ENCODE measurements at regions not wholly inside any gene's neighbourhood (a gene's known extent, or its start where the extent isn't known, plus 50 kb on each side); places are given as distances from the start of the nearest gene placed in this dataset.

GRCh38 chr2:133768658-133769435 is 200.6 kb upstream of the NCKAP5 start:
- no peak for DNase-seq (ENCODE audit: low read depth)

GRCh38 chr2:133773854-133774653 is 205.8 kb upstream of the NCKAP5 start:
- DNase-seq (ENCODE audit: low read depth): no peak

- no peak for DNase-seq (ENCODE audit: low read depth)
Observed at GRCh38 chr2:133774654-133775015, 206.4 kb upstream of the NCKAP5 start.

GRCh38 chr2:133776936-133777573 is 208.8 kb upstream of the NCKAP5 start:
- no peak for DNase-seq (ENCODE audit: low read depth)

GRCh38 chr2:133777574-133777960 is 209.3 kb upstream of the NCKAP5 start:
- DNase-seq (ENCODE audit: low read depth): no peak

- no peak for DNase-seq (ENCODE audit: low read depth)
Observed at GRCh38 chr2:133780099-133780996, 212.1 kb upstream of the NCKAP5 start.

- DNase-seq (ENCODE audit: low read depth): no peak
Observed at GRCh38 chr2:133780997-133781513, 212.8 kb upstream of the NCKAP5 start.

GRCh38 chr2:133787207-133787606 is 218.9 kb upstream of the NCKAP5 start:
- DNase-seq (ENCODE audit: low read depth): no peak

- DNase-seq (ENCODE audit: low read depth): no peak
Observed at GRCh38 chr2:133787651-133788050, 219.4 kb upstream of the NCKAP5 start.

- no peak for DNase-seq (ENCODE audit: low read depth)
Observed at GRCh38 chr2:133788386-133788785, 220.1 kb upstream of the NCKAP5 start.

GRCh38 chr2:133789743-133790142 is 221.5 kb upstream of the NCKAP5 start:
- DNase-seq (ENCODE audit: low read depth): no peak

GRCh38 chr2:133790711-133791110 is 222.4 kb upstream of the NCKAP5 start:
- no peak for DNase-seq (ENCODE audit: low read depth)

GRCh38 chr2:133791191-133791590 is 222.9 kb upstream of the NCKAP5 start:
- no peak for DNase-seq (ENCODE audit: low read depth)

- DNase-seq (ENCODE audit: low read depth): no peak
Observed at GRCh38 chr2:133792223-133792622, 224.0 kb upstream of the NCKAP5 start.

- DNase-seq (ENCODE audit: low read depth): no peak
Observed at GRCh38 chr2:133794114-133794513, 225.9 kb upstream of the NCKAP5 start.

GRCh38 chr2:133801946-133802345 is 233.7 kb upstream of the NCKAP5 start:
- DNase-seq (ENCODE audit: low read depth): no peak

- DNase-seq (ENCODE audit: low read depth): no peak
Observed at GRCh38 chr2:133802409-133803039, 234.3 kb upstream of the NCKAP5 start.

GRCh38 chr2:133806564-133806963 is 238.3 kb upstream of the NCKAP5 start:
- DNase-seq (ENCODE audit: low read depth): no peak

- no peak for DNase-seq (ENCODE audit: low read depth)
Observed at GRCh38 chr2:133809485-133809884, 241.2 kb upstream of the NCKAP5 start.

- DNase-seq (ENCODE audit: low read depth): no peak
Observed at GRCh38 chr2:133810559-133810958, 242.3 kb upstream of the NCKAP5 start.

- DNase-seq (ENCODE audit: low read depth): no peak
Observed at GRCh38 chr2:133811409-133812125, 243.3 kb upstream of the NCKAP5 start.
